Medulla oblongata (tissue), 1 donor: ENCODE measurements at regions not wholly inside any gene's neighbourhood (a gene's known extent, or its start where the extent isn't known, plus 50 kb on each side); places are given as distances from the start of the nearest gene placed in this dataset.
"Not testable (repeated sequence)": the region's sequence is repeated elsewhere in the genome, so short reads cannot be mapped to it uniquely, and the experiment has no call there.

Source experiments
- DNase-seq: peaks from one replicate; pipeline ENCODE4 v3.0.0-alpha.2; 2015; ENCODE audit errors: extremely low spot score

- no peak for DNase-seq
Observed at GRCh38 chr15:66635006-66635405, 67.0 kb upstream of the SMAD6 start.

- no peak for DNase-seq
Observed at GRCh38 chr15:66635817-66636216, 66.2 kb upstream of the SMAD6 start.

- DNase-seq: not testable (repeated sequence)
Observed at GRCh38 chr15:66637044-66637443, 65.0 kb upstream of the SMAD6 start.

- no peak for DNase-seq
Observed at GRCh38 chr15:66638377-66638776, 63.7 kb upstream of the SMAD6 start.

GRCh38 chr15:66641485-66642315 is 60.3 kb upstream of the SMAD6 start:
- no peak for DNase-seq

GRCh38 chr15:66642514-66642913 is 59.5 kb upstream of the SMAD6 start:
- DNase-seq: no peak

GRCh38 chr15:66643033-66643432 is 59.0 kb upstream of the SMAD6 start:
- no peak for DNase-seq

- DNase-seq: no peak
Observed at GRCh38 chr15:66644000-66644787, 57.8 kb upstream of the SMAD6 start.

GRCh38 chr15:66644869-66645268 is 57.2 kb upstream of the SMAD6 start:
- DNase-seq: no peak

- DNase-seq: no peak
Observed at GRCh38 chr15:66646308-66646707, 55.7 kb upstream of the SMAD6 start.

- no peak for DNase-seq
Observed at GRCh38 chr15:66646799-66647198, 55.2 kb upstream of the SMAD6 start.

GRCh38 chr15:66647358-66647757 is 54.7 kb upstream of the SMAD6 start:
- DNase-seq: no peak

- no peak for DNase-seq
Observed at GRCh38 chr15:66648588-66648987, 53.4 kb upstream of the SMAD6 start.

- DNase-seq: no peak
Observed at GRCh38 chr15:66649235-66649984, 52.6 kb upstream of the SMAD6 start.

GRCh38 chr15:66650433-66650832 is 51.6 kb upstream of the SMAD6 start:
- DNase-seq: no peak

- no peak for DNase-seq
Observed at GRCh38 chr15:66651198-66651597, 50.8 kb upstream of the SMAD6 start.

GRCh38 chr15:66651913-66652642 is 50.0 kb upstream of the SMAD6 start:
- DNase-seq: no peak
